Neural cell (in vitro differentiated cells): ENCODE measurements at regions not wholly inside any gene's neighbourhood (a gene's known extent, or its start where the extent isn't known, plus 50 kb on each side); places are given as distances from the start of the nearest gene placed in this dataset.

Source experiments
- H2AFZ ChIP-seq: fragments of 200-600, 300-800 bp; sonication (generic), shearing (Covaris generic); 2 replicates; pipeline ENCODE4 v1.6.0; 2014; ENCODE audit warnings: low read depth, mild to moderate bottlenecking, antibody characterized with exemption, low read length, moderate library complexity
- H3F3A ChIP-seq: fragments of 200-600 bp; shearing (Covaris generic); 2 replicates; pipeline ENCODE4 v1.6.1; 2016; ENCODE audit warnings: mild to moderate bottlenecking, moderate library complexity, mixed read lengths, antibody characterized with exemption, low read length; ENCODE audit not compliant: insufficient read depth, poor library complexity, severe bottlenecking
- H3K27ac ChIP-seq: fragments of 200-600, 300-800 bp; sonication (generic), shearing (Covaris generic); 2 replicates; pipeline ENCODE4 v1.5.1; 2014; ENCODE audit warnings: mild to moderate bottlenecking, low read length, moderate library complexity
- H3K27me3 ChIP-seq: fragments of 300-800, 200-600 bp; sonication (generic), shearing (Covaris generic); 2 replicates; pipeline ENCODE4 v1.6.0; 2014; ENCODE audit warnings: mild to moderate bottlenecking, low read depth, low read length, moderate library complexity; ENCODE audit not compliant: insufficient read depth
- H3K36me3 ChIP-seq: fragments of 300-800, 200-600 bp; sonication (generic), shearing (Covaris generic); 2 replicates; pipeline ENCODE4 v1.5.1; 2014; ENCODE audit warnings: mild to moderate bottlenecking, antibody characterized with exemption, low read length, moderate library complexity; ENCODE audit not compliant: insufficient read depth
- H3K4me2 ChIP-seq: fragments of 300-800, 200-600 bp; sonication (generic), shearing (Covaris generic); 2 replicates; pipeline ENCODE4 v1.6.0; 2014; ENCODE audit warnings: mild to moderate bottlenecking, low read length
- H3K4me3 ChIP-seq: fragments of 300-800, 200-600 bp; sonication (generic), shearing (Covaris generic); 2 replicates; pipeline ENCODE4 v1.5.1; 2014; ENCODE audit warnings: mild to moderate bottlenecking, low read length, moderate library complexity
- H3K79me2 ChIP-seq: fragments of 200-600 bp; shearing (Covaris generic); replicated peaks from 2 replicates; pipeline ENCODE4 v1.6.0; 2014; ENCODE audit warnings: mild to moderate bottlenecking, low read length, moderate library complexity; ENCODE audit not compliant: insufficient read depth
- H3K9ac ChIP-seq: fragments of 300-800, 200-600 bp; sonication (generic), shearing (Covaris generic); 2 replicates; pipeline ENCODE4 v1.6.1; 2016; ENCODE audit warnings: mild to moderate bottlenecking, low read length, mixed read lengths
- H3K9me2 ChIP-seq: fragments of 200-600 bp; shearing (Covaris generic); 2 replicates; pipeline ENCODE4 v1.6.1; 2016; ENCODE audit warnings: mild to moderate bottlenecking, low read length, mixed read lengths; ENCODE audit not compliant: insufficient read depth
- H3K9me3 ChIP-seq: fragments of 200-600, 300-800 bp; sonication (generic), shearing (Covaris generic); 2 replicates; pipeline ENCODE4 v1.6.1; 2016; ENCODE audit warnings: mild to moderate bottlenecking, mixed run types, low read length, moderate library complexity, mixed read lengths
- H4K20me1 ChIP-seq: fragments of 200-600 bp; shearing (Covaris generic); 2 replicates; pipeline ENCODE4 v1.6.1; 2016; ENCODE audit warnings: mild to moderate bottlenecking, mixed run types; ENCODE audit not compliant: insufficient read depth
- EP300 ChIP-seq: fragments of 450-650 bp; conservative IDR thresholded peaks from 2 replicates; pipeline ENCODE4 v1.6.1; 2014; ENCODE audit warnings: antibody characterized with exemption, mild to moderate bottlenecking, moderate library complexity; ENCODE audit not compliant: poor library complexity, severe bottlenecking
- EZH2 ChIP-seq: fragments of 200-600, 300-800 bp; shearing (Covaris generic), sonication (generic); IDR thresholded peaks from 2 replicates; pipeline ENCODE4 v1.6.1; 2014; ENCODE audit warnings: antibody characterized with exemption, low read length, borderline replicate concordance, mild to moderate bottlenecking; ENCODE audit not compliant: insufficient read depth, poor library complexity, severe bottlenecking
- MXI1 ChIP-seq: fragments of 450-650 bp; conservative IDR thresholded peaks from 2 replicates; pipeline ENCODE4 v1.6.1; 2014; ENCODE audit warnings: antibody characterized with exemption, mild to moderate bottlenecking; ENCODE audit not compliant: poor library complexity, severe bottlenecking
- POLR2AphosphoS5 ChIP-seq: IDR thresholded peaks from 2 replicates; pipeline ENCODE4 v1.6.1; 2012
- RAD21 ChIP-seq: fragments of 450-650 bp; conservative IDR thresholded peaks from 2 replicates; pipeline ENCODE4 v1.6.1; 2014; ENCODE audit warnings: antibody characterized with exemption, mild to moderate bottlenecking, moderate library complexity
- SMC3 ChIP-seq: fragments of 450-650 bp; conservative IDR thresholded peaks from 2 replicates; pipeline ENCODE4 v1.6.1; 2014; ENCODE audit warnings: antibody characterized with exemption, mild to moderate bottlenecking, moderate library complexity; ENCODE audit not compliant: poor library complexity
- TAF1 ChIP-seq: IDR thresholded peaks from 2 replicates; pipeline ENCODE4 v1.6.1; 2012; ENCODE audit warnings: low read depth
- TF ChIP-seq, protein P1 (sequence below): fragments of 450-650 bp; IDR thresholded peaks from 2 replicates; pipeline ENCODE4 v1.5.1; 2014; ENCODE audit warnings: antibody characterized with exemption, mild to moderate bottlenecking, moderate library complexity; ENCODE audit not compliant: poor library complexity, severe bottlenecking
- TF ChIP-seq, protein P2 (sequence below): IDR thresholded peaks from 2 replicates; pipeline ENCODE4 v1.6.1; 2012; ENCODE audit warnings: borderline replicate concordance

DNA sequence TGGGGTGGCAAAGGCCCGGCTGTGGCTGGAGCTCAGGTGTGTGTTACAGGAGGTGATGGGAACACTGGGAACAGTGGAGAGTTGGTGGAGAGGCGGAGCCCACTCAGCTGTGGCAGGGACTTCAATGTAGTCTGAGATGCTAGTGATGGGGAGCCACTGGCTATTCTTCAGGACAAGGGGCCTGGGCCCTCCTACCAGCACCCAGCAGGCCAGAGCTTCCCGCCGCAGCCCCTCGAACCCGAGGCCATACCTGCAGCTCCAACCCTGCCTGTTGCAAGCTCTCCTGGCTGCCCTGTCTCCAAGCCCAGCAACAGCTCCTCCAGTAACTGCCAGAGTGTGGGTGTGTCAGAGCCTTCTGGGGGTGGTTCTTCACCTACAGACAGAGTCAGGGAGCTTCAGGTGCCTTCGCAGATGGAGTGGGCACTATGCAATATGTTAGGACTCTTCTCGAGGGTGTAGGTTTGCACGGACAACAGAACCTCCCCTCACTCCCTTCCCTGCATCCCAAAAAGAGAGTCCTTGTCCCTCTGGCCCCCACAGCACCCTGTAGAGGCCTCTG lies 146.2 kb upstream of the MLN start:
- Histone ChIP-seq H4K20me1 (no peaks in the 10 kb centered on the region), H3K4me3 (no peak overlapping the region), H3F3A (no peaks in the 10 kb centered on the region), H3K4me2 (no peak overlapping the region), H3K27ac (no peak overlapping the region), H2AFZ (no peak overlapping the region), H3K9me3 (no peaks in the 10 kb centered on the region), H3K9ac (no peak overlapping the region), H3K27me3 (no peaks in the 10 kb centered on the region), H3K9me2 (no peaks in the 10 kb centered on the region), H3K36me3 (no peaks in the 10 kb centered on the region), H3K79me2 (no peaks in the 10 kb centered on the region)
- TF ChIP-seq, protein P1, sequence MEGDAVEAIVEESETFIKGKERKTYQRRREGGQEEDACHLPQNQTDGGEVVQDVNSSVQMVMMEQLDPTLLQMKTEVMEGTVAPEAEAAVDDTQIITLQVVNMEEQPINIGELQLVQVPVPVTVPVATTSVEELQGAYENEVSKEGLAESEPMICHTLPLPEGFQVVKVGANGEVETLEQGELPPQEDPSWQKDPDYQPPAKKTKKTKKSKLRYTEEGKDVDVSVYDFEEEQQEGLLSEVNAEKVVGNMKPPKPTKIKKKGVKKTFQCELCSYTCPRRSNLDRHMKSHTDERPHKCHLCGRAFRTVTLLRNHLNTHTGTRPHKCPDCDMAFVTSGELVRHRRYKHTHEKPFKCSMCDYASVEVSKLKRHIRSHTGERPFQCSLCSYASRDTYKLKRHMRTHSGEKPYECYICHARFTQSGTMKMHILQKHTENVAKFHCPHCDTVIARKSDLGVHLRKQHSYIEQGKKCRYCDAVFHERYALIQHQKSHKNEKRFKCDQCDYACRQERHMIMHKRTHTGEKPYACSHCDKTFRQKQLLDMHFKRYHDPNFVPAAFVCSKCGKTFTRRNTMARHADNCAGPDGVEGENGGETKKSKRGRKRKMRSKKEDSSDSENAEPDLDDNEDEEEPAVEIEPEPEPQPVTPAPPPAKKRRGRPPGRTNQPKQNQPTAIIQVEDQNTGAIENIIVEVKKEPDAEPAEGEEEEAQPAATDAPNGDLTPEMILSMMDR = no peak
- TF ChIP-seq POLR2AphosphoS5 (no peak), EZH2 (no peak), MXI1 (no peak), RAD21 (no peak), SMC3 (no peak), EP300 (no peak), TAF1 (no peak)
- TF ChIP-seq, protein P2, sequence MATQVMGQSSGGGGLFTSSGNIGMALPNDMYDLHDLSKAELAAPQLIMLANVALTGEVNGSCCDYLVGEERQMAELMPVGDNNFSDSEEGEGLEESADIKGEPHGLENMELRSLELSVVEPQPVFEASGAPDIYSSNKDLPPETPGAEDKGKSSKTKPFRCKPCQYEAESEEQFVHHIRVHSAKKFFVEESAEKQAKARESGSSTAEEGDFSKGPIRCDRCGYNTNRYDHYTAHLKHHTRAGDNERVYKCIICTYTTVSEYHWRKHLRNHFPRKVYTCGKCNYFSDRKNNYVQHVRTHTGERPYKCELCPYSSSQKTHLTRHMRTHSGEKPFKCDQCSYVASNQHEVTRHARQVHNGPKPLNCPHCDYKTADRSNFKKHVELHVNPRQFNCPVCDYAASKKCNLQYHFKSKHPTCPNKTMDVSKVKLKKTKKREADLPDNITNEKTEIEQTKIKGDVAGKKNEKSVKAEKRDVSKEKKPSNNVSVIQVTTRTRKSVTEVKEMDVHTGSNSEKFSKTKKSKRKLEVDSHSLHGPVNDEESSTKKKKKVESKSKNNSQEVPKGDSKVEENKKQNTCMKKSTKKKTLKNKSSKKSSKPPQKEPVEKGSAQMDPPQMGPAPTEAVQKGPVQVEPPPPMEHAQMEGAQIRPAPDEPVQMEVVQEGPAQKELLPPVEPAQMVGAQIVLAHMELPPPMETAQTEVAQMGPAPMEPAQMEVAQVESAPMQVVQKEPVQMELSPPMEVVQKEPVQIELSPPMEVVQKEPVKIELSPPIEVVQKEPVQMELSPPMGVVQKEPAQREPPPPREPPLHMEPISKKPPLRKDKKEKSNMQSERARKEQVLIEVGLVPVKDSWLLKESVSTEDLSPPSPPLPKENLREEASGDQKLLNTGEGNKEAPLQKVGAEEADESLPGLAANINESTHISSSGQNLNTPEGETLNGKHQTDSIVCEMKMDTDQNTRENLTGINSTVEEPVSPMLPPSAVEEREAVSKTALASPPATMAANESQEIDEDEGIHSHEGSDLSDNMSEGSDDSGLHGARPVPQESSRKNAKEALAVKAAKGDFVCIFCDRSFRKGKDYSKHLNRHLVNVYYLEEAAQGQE = no peak

DNA sequence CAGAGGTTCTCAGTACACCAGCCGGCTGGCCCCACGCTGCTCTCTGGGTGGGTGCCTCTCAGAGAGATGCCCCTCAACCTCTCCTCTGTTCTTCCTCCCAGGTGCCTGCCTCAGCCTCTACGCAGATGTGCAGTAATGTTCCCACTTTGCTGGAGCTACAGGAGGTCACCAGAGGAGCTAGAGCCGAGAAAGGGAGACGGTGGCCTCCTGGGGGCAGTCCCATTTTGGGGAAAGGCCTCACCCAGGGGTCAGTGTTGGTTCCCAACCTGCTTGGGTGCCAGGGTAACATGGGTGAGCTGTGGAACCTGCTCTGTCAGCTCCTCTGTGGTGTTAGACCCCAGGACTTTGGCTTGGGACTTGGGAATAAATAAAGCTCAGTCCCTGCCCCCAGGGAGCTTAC lies 145.3 kb upstream of the MLN start:
- no peaks in the 10 kb centered on the region for H3K27me3 ChIP-seq
- no peak overlapping the region for H3K9ac ChIP-seq
- H3K9me2 ChIP-seq = no peaks in the 10 kb centered on the region
- no peaks in the 10 kb centered on the region for H3K9me3 ChIP-seq
- H3K4me3 ChIP-seq = no peak overlapping the region
- H2AFZ ChIP-seq = no peak overlapping the region
- H3F3A ChIP-seq = no peaks in the 10 kb centered on the region
- no peaks in the 10 kb centered on the region for H3K79me2 ChIP-seq
- no peak overlapping the region for H3K4me2 ChIP-seq
- TF ChIP-seq TAF1 (no peak), EZH2 (no peak), MXI1 (no peak), SMC3 (no peak), EP300 (no peak), RAD21 (no peak), POLR2AphosphoS5 (no peak)
- TF ChIP-seq, protein P2 = no peak
- TF ChIP-seq, protein P1 = no peak
- no peaks in the 10 kb centered on the region for H3K36me3 ChIP-seq
- no peak overlapping the region for H3K27ac ChIP-seq
- no peaks in the 10 kb centered on the region for H4K20me1 ChIP-seq
